Hepatocyte (in vitro differentiated cells): ENCODE measurements at regions not wholly inside any gene's neighbourhood (a gene's known extent, or its start where the extent isn't known, plus 50 kb on each side); places are given as distances from the start of the nearest gene placed in this dataset.

Source experiments
- EZH2 ChIP-seq: fragments of 200-600 bp; sonication (generic); IDR thresholded peaks from 2 replicates; pipeline ENCODE4 v1.6.1; 2016; ENCODE audit warnings: antibody characterized with exemption, mild to moderate bottlenecking, borderline replicate concordance
- EZH2phosphoT487 ChIP-seq: fragments of 200-600 bp; sonication (generic); IDR thresholded peaks from one replicate; pipeline ENCODE4 v1.6.1; 2018; ENCODE audit warnings: antibody characterized with exemption, mild to moderate bottlenecking, low read depth, moderate library complexity; ENCODE audit not compliant: unreplicated experiment, severe bottlenecking
- TF ChIP-seq, protein P1 (sequence below): fragments of 200-600 bp; sonication (generic); IDR thresholded peaks from 2 replicates; pipeline ENCODE4 v1.5.1; 2016; ENCODE audit warnings: antibody characterized with exemption, mild to moderate bottlenecking; ENCODE audit not compliant: poor library complexity

DNA sequence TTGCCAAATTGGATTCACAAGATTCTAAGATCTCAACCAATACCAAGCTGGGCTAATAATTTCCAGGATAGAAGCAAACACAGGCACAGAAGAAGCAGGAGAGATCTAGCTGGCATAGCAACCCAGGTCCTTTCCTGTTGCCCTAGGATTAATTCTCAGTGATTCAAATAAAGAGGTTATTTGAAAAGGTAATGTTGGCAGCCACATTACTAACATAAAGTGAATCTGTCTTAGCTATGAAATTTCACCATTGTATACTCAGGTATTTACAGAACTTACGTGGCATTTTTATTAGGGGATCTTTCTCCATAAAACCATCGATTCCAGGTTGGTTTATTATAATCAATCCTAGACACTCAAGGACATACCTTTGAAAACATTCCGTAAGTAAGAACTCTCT is 379.3 kb upstream of the POM121L12 start:
- TF ChIP-seq, protein P1, sequence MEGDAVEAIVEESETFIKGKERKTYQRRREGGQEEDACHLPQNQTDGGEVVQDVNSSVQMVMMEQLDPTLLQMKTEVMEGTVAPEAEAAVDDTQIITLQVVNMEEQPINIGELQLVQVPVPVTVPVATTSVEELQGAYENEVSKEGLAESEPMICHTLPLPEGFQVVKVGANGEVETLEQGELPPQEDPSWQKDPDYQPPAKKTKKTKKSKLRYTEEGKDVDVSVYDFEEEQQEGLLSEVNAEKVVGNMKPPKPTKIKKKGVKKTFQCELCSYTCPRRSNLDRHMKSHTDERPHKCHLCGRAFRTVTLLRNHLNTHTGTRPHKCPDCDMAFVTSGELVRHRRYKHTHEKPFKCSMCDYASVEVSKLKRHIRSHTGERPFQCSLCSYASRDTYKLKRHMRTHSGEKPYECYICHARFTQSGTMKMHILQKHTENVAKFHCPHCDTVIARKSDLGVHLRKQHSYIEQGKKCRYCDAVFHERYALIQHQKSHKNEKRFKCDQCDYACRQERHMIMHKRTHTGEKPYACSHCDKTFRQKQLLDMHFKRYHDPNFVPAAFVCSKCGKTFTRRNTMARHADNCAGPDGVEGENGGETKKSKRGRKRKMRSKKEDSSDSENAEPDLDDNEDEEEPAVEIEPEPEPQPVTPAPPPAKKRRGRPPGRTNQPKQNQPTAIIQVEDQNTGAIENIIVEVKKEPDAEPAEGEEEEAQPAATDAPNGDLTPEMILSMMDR, result no peak
- TF ChIP-seq EZH2 (no peak), EZH2phosphoT487 (no peak)
